ENCODE measurements at regions not wholly inside any gene's neighbourhood (a gene's known extent, or its start where the extent isn't known, plus 50 kb on each side); places are given as distances from the start of the nearest gene placed in this dataset.

GRCh38 chr18:75586130-75586889 is 158.8 kb upstream of the SMIM21 start:
- peaks cover 0 to 7% (median 2%) of the 10 kb centered on the region in 8 donors for H3K9me3 Mint-ChIP-seq
- no peak overlapping the region for H3K4me3 Mint-ChIP-seq
- no peaks in the 10 kb centered on the region for H3K4me1 ChIP-seq (ENCODE audit: insufficient read depth, low read length)
- peaks cover 0 to 1% of the 10 kb centered on the region in 2 donors for H3K27me3 Mint-ChIP-seq
- intact Hi-C loops (cut with micrococcal nuclease): no loop called here
- H3K9me3 ChIP-seq (ENCODE audit: control insufficient read depth in 1 of 2, low read length in 2 of 2): no peaks in the 10 kb centered on the region
- no peaks in the 10 kb centered on the region for H3K36me3 ChIP-seq (ENCODE audit: insufficient read depth, low read length)
- H3K27ac Mint-ChIP-seq: no peak overlapping the region
- ChIA-PET POLR2A (ENCODE audit: partially characterized antibody) (no interaction called here), CTCF (ENCODE audit: partially characterized antibody) (no interaction called here)
- H3K27ac ChIP-seq (ENCODE audit: low read depth, low read length): no peak overlapping the region
- no peaks in the 10 kb centered on the region for H3K27me3 ChIP-seq (ENCODE audit: insufficient read depth, low read length)
- no peak for DNase-seq
- no peaks in the 10 kb centered on the region for H3K36me3 Mint-ChIP-seq
- H3K4me1 Mint-ChIP-seq: no peaks in the 10 kb centered on the region
- no peak overlapping the region for H3K4me3 ChIP-seq (ENCODE audit: low read length in 2 of 2)

- Histone ChIP-seq H3K4me3 (ENCODE audit: low read length in 2 of 2) (no peak overlapping the region), H3K36me3 (ENCODE audit: insufficient read depth, low read length) (no peaks in the 10 kb centered on the region), H3K27ac (ENCODE audit: low read depth, low read length) (no peak overlapping the region), H3K27me3 (ENCODE audit: insufficient read depth, low read length) (no peaks in the 10 kb centered on the region), H3K9me3 (ENCODE audit: control insufficient read depth in 1 of 2, low read length in 2 of 2) (no peaks in the 10 kb centered on the region), H3K4me1 (ENCODE audit: insufficient read depth, low read length) (no peaks in the 10 kb centered on the region)
- Mint-ChIP-seq H3K27me3 (peaks cover 1 to 3% of the 10 kb centered on the region in 2 donors), H3K27ac (no peak overlapping the region), H3K36me3 (no peaks in the 10 kb centered on the region), H3K4me3 (no peak overlapping the region), H3K4me1 (no peaks in the 10 kb centered on the region), H3K9me3 (peaks cover 0 to 1% (median 0%) of the 10 kb centered on the region in 8 donors)
- CTCF ChIA-PET (ENCODE audit: partially characterized antibody): no interaction called here
- no peak for DNase-seq
- POLR2A ChIA-PET (ENCODE audit: partially characterized antibody): no interaction called here
- intact Hi-C loops (cut with micrococcal nuclease): no loop called here
Observed at GRCh38 chr18:75582940-75583339, 155.4 kb upstream of the SMIM21 start.

DNA sequence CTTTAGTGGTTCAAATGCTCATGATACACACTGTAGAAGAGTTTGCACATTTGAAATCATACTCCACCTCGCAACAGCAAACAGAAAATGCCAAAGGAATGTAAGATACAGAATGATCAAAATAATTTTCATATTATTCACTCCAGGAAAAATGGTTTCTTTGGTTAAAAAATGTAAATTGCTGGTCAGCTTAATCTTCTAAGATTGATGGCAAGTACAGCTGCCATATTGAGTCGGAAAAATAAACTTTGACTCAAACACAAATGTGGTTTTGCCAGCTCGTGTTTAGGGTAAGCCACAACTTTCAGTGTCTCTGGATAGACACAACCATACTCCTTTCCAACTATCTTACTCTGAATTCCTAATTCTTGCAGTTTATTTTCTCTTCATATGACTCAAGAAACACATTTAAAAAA is 154.9 kb upstream of the SMIM21 start:
- ChIA-PET POLR2A (ENCODE audit: partially characterized antibody) (no interaction called here), CTCF (ENCODE audit: partially characterized antibody) (no interaction called here)
- no peak overlapping the region for H3K4me3 Mint-ChIP-seq
- no peaks in the 10 kb centered on the region for H3K36me3 Mint-ChIP-seq
- H3K27ac ChIP-seq (ENCODE audit: low read depth, low read length): no peak overlapping the region
- H3K27me3 ChIP-seq (ENCODE audit: insufficient read depth, low read length): no peaks in the 10 kb centered on the region
- intact Hi-C loops (cut with micrococcal nuclease): no loop called here
- H3K4me1 ChIP-seq (ENCODE audit: insufficient read depth, low read length): no peaks in the 10 kb centered on the region
- no peak overlapping the region for H3K4me3 ChIP-seq (ENCODE audit: low read length in 2 of 2)
- no peaks in the 10 kb centered on the region for H3K36me3 ChIP-seq (ENCODE audit: insufficient read depth, low read length)
- H3K9me3 ChIP-seq (ENCODE audit: control insufficient read depth in 1 of 2, low read length in 2 of 2): no peaks in the 10 kb centered on the region
- peaks cover 0 to 1% (median 0%) of the 10 kb centered on the region in 8 donors for H3K9me3 Mint-ChIP-seq
- no peak overlapping the region for H3K27ac Mint-ChIP-seq
- DNase-seq: no peak
- no peaks in the 10 kb centered on the region for H3K4me1 Mint-ChIP-seq
- H3K27me3 Mint-ChIP-seq: peaks cover under 1 to 3% of the 10 kb centered on the region in 2 donors

DNA sequence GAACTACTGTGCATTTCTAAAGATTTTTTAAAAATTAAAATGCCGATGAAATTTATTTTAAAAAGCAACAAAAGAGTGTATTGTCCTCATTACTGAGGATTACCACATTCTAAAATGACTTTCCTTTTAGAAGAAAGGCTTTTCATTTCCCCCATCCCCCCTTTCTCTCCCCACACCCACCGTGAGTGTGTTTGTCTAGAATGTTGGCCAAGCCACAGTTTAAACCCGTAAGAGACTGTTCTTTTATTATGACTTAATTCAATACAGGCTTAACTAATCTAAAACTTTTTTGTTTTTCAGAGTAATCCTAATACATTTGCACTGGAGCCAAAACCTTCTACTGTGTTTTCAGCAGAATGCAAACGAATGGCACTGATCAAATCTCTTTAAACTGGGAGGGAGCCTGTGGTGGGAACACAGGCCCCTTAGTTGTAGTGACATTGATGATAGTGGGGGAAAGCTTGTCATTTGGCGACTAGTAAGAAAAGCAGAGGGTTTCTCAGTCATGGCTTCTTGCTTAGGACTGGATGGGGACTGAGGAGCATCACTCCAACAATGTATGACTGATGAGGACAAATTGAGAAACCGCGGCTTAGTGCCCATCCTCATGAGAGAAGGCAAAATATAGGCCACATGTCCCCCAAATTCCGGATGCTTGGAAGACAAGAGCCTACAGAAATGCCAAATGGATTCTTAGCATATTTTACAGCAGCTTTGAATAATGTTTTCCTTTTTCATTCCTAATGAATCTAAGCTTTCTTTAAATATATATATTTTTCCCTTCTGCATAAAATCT is 154.0 kb upstream of the SMIM21 start:
- Histone ChIP-seq H3K27ac (ENCODE audit: low read depth, low read length) (no peak overlapping the region), H3K4me1 (ENCODE audit: insufficient read depth, low read length) (no peaks in the 10 kb centered on the region), H3K27me3 (ENCODE audit: insufficient read depth, low read length) (no peaks in the 10 kb centered on the region), H3K36me3 (ENCODE audit: insufficient read depth, low read length) (no peaks in the 10 kb centered on the region), H3K9me3 (ENCODE audit: control insufficient read depth in 1 of 2, low read length in 2 of 2) (no peaks in the 10 kb centered on the region), H3K4me3 (ENCODE audit: low read length in 2 of 2) (no peak overlapping the region)
- ChIA-PET POLR2A (ENCODE audit: partially characterized antibody) (no interaction called here), CTCF (ENCODE audit: partially characterized antibody) (no interaction called here)
- no peak overlapping the region for H3K4me3 Mint-ChIP-seq
- peaks cover 0 to 1% (median 0%) of the 10 kb centered on the region in 8 donors for H3K9me3 Mint-ChIP-seq
- H3K4me1 Mint-ChIP-seq: no peaks in the 10 kb centered on the region
- no peaks in the 10 kb centered on the region for H3K36me3 Mint-ChIP-seq
- no peak overlapping the region for H3K27ac Mint-ChIP-seq
- peaks cover 0 to 3% of the 10 kb centered on the region in 2 donors for H3K27me3 Mint-ChIP-seq
- intact Hi-C loops (cut with micrococcal nuclease): no loop called here
- DNase-seq: no peak

DNA sequence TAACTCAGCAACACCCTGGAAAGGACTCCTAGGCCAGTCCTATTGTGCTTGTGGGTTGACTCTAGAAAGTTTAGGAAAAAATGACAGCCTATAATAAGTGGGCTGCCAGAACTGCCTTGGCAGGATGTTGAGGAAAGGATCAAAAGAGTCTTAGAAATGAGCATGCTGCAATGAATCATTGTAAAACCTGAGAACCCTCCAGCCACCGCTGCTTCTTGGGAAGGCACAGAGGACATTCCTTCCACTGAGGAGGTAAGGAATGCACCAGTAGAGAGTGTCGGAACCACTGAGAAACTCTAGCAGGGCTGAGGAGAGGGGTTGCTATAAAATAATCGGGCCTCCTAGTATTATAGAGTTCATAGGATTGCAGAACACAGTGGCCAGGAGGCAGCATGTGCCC is 146.7 kb upstream of the SMIM21 start:
- H3K27me3 ChIP-seq (ENCODE audit: insufficient read depth, low read length): no peaks in the 10 kb centered on the region
- H3K36me3 ChIP-seq (ENCODE audit: insufficient read depth, low read length): no peaks in the 10 kb centered on the region
- Mint-ChIP-seq H3K4me1 (no peaks in the 10 kb centered on the region), H3K36me3 (no peaks in the 10 kb centered on the region), H3K27ac (no peak overlapping the region), H3K4me3 (no peak overlapping the region), H3K9me3 (peaks cover 0 to 1% (median 0%) of the 10 kb centered on the region in 8 donors), H3K27me3 (peaks cover 3 to 6% of the 10 kb centered on the region in 2 donors)
- no peak overlapping the region for H3K4me3 ChIP-seq (ENCODE audit: low read length in 2 of 2)
- DNase-seq: no peak
- no peak overlapping the region for H3K27ac ChIP-seq (ENCODE audit: low read depth, low read length)
- POLR2A ChIA-PET (ENCODE audit: partially characterized antibody): no interaction called here
- no peaks in the 10 kb centered on the region for H3K9me3 ChIP-seq (ENCODE audit: control insufficient read depth in 1 of 2, low read length in 2 of 2)
- intact Hi-C loops (cut with micrococcal nuclease): no loop called here
- CTCF ChIA-PET (ENCODE audit: partially characterized antibody): no interaction called here
- no peaks in the 10 kb centered on the region for H3K4me1 ChIP-seq (ENCODE audit: insufficient read depth, low read length)

DNA sequence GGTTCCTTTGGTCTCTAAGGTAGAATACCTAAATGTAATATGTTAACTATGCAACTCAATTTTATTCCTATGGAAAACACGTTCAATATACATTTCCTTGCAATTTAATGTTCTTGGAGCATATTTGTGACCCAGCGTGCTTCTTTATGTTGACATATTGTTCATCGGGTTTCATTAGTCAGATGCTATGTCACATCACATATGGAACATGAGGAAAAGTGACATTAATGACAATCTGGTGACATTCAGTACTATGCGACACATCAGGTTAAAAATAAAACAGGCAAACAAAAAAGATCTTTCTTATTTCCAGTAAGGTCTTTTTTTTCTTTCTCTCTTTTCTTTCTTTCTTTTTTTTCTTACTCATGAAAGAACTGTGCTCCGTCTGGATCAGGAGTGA is 135.6 kb upstream of the SMIM21 start:
- no peak overlapping the region for H3K27ac Mint-ChIP-seq
- H3K4me1 Mint-ChIP-seq: no peaks in the 10 kb centered on the region
- Histone ChIP-seq H3K36me3 (ENCODE audit: insufficient read depth, low read length) (no peaks in the 10 kb centered on the region), H3K27ac (ENCODE audit: low read depth, low read length) (no peak overlapping the region), H3K4me1 (ENCODE audit: insufficient read depth, low read length) (no peaks in the 10 kb centered on the region), H3K9me3 (ENCODE audit: control insufficient read depth in 1 of 2, low read length in 2 of 2) (no peaks in the 10 kb centered on the region), H3K27me3 (ENCODE audit: insufficient read depth, low read length) (no peaks in the 10 kb centered on the region), H3K4me3 (ENCODE audit: low read length in 2 of 2) (no peak overlapping the region)
- H3K9me3 Mint-ChIP-seq: peaks cover 0 to 2% (median 0%) of the 10 kb centered on the region in 8 donors
- H3K27me3 Mint-ChIP-seq: peaks cover 3 to 9% of the 10 kb centered on the region in 2 donors
- H3K36me3 Mint-ChIP-seq: no peaks in the 10 kb centered on the region
- intact Hi-C loops (cut with micrococcal nuclease): no loop called here
- no peak overlapping the region for H3K4me3 Mint-ChIP-seq
- DNase-seq: no peak
- CTCF ChIA-PET (ENCODE audit: partially characterized antibody): no interaction called here
- POLR2A ChIA-PET (ENCODE audit: partially characterized antibody): no interaction called here

DNA sequence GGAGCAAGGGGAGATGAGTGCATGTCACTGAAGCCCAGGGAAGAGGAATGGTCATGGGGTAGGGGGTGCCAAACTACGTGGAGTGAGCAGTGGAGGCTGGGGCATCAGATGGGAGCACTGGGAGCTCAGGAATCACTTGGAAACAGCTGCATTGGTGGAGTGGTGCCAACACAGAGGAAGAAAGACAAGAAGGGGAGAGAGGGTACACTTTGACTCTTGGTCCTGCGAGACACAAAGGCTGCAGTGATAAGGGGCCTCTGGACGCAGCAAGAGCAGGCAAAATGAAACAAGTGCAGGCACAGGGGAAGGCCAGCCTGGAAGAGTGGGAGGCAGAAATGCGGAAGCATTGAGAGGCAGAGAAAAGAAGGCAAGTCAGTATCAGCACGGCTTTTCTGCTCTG is 134.7 kb upstream of the SMIM21 start:
- intact Hi-C loops (cut with micrococcal nuclease): no loop called here
- no peaks in the 10 kb centered on the region for H3K9me3 ChIP-seq (ENCODE audit: control insufficient read depth in 1 of 2, low read length in 2 of 2)
- no peak for DNase-seq
- Mint-ChIP-seq H3K36me3 (no peaks in the 10 kb centered on the region), H3K9me3 (peaks cover 0 to 2% (median 0%) of the 10 kb centered on the region in 8 donors), H3K27me3 (peaks cover 3 to 9% of the 10 kb centered on the region in 2 donors), H3K4me3 (no peak overlapping the region), H3K4me1 (no peaks in the 10 kb centered on the region), H3K27ac (no peak overlapping the region)
- H3K36me3 ChIP-seq (ENCODE audit: insufficient read depth, low read length): no peaks in the 10 kb centered on the region
- H3K4me1 ChIP-seq (ENCODE audit: insufficient read depth, low read length): no peaks in the 10 kb centered on the region
- ChIA-PET POLR2A (ENCODE audit: partially characterized antibody) (no interaction called here), CTCF (ENCODE audit: partially characterized antibody) (no interaction called here)
- no peak overlapping the region for H3K27ac ChIP-seq (ENCODE audit: low read depth, low read length)
- no peaks in the 10 kb centered on the region for H3K27me3 ChIP-seq (ENCODE audit: insufficient read depth, low read length)
- no peak overlapping the region for H3K4me3 ChIP-seq (ENCODE audit: low read length in 2 of 2)
